ENCODE measurements at regions not wholly inside any gene's neighbourhood (a gene's known extent, or its start where the extent isn't known, plus 50 kb on each side); places are given as distances from the start of the nearest gene placed in this dataset.

- WGBS (ENCODE audit: insufficient coverage, insufficient read length) = no CpG with 5 or more reads among the region's 2 CpGs
- H3K9me3 ChIP-seq (ENCODE audit: control insufficient read depth, insufficient read depth, low read length) = peaks cover 2% of the 10 kb centered on the region
- H3K27me3 ChIP-seq (ENCODE audit: control insufficient read depth, insufficient read depth, low read length) = no peaks in the 10 kb centered on the region
- no peak overlapping the region for H3K27ac ChIP-seq (ENCODE audit: low read length)
- no peak for DNase-seq (ENCODE audit: low read depth, low spot score)
- H3K4me1 ChIP-seq (ENCODE audit: control insufficient read depth, insufficient read depth, low read length) = 0 out of 2 replicates have a peak, but pooled peaks cover 2% of the 10 kb centered on the region
- no peaks in the 10 kb centered on the region for H3K36me3 ChIP-seq (ENCODE audit: control insufficient read depth, insufficient read depth, low read length)
- no peak overlapping the region for H3K4me3 ChIP-seq (ENCODE audit: low read length)
These were observed 409.1 kb downstream of the NPIPA7 start for GRCh38 chr16:16788004-16788403.

- Histone ChIP-seq H3K4me1 (ENCODE audit: control insufficient read depth, insufficient read depth, low read length) (0 out of 2 replicates have a peak, but pooled peaks cover 2% of the 10 kb centered on the region), H3K27me3 (ENCODE audit: control insufficient read depth, insufficient read depth, low read length) (no peaks in the 10 kb centered on the region), H3K27ac (ENCODE audit: low read length) (no peak overlapping the region), H3K36me3 (ENCODE audit: control insufficient read depth, insufficient read depth, low read length) (no peaks in the 10 kb centered on the region), H3K9me3 (ENCODE audit: control insufficient read depth, insufficient read depth, low read length) (peaks cover 2% of the 10 kb centered on the region), H3K4me3 (ENCODE audit: low read length) (no peak overlapping the region)
- no peak for DNase-seq (ENCODE audit: low read depth, low spot score)
These were observed 411.7 kb downstream of the NPIPA7 start for GRCh38 chr16:16790597-16790996.

DNA sequence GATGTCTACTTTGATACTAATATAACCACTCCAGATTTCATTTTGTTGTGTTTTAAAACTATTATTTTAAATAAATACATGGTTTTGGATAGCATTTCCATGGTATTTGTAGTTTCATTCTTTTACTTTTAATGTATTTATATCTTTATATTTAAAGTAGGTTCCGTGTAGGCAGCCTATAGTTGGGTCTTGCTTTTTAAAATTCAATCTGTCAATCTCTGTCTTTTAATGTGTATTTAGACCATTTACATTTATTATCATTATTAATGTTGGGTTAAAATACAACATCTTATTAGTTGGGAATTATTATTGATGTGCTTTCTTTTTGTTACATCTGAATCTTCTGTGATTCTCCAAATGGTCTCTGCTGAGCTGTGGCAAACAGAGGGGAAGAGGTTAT lies 412.1 kb downstream of the NPIPA7 start:
- no peaks in the 10 kb centered on the region for H3K27me3 ChIP-seq (ENCODE audit: control insufficient read depth, insufficient read depth, low read length)
- H3K4me3 ChIP-seq (ENCODE audit: low read length) = no peak overlapping the region
- no peak overlapping the region for H3K27ac ChIP-seq (ENCODE audit: low read length)
- no peak for DNase-seq (ENCODE audit: low read depth, low spot score)
- H3K9me3 ChIP-seq (ENCODE audit: control insufficient read depth, insufficient read depth, low read length) = peaks cover 2% of the 10 kb centered on the region
- no peaks in the 10 kb centered on the region for H3K36me3 ChIP-seq (ENCODE audit: control insufficient read depth, insufficient read depth, low read length)
- H3K4me1 ChIP-seq (ENCODE audit: control insufficient read depth, insufficient read depth, low read length) = 0 out of 2 replicates have a peak, but pooled peaks cover 2% of the 10 kb centered on the region
- no CpG with 5 or more reads among the region's 1 CpG for whole genome bisulfite sequencing (ENCODE audit: insufficient coverage, insufficient read length)

- H3K36me3 ChIP-seq (ENCODE audit: control insufficient read depth, insufficient read depth, low read length) = no peaks in the 10 kb centered on the region
- H3K9me3 ChIP-seq (ENCODE audit: control insufficient read depth, insufficient read depth, low read length) = no peaks in the 10 kb centered on the region
- no peaks in the 10 kb centered on the region for H3K4me1 ChIP-seq (ENCODE audit: control insufficient read depth, insufficient read depth, low read length)
- H3K4me3 ChIP-seq (ENCODE audit: low read length) = no peak overlapping the region
- H3K27ac ChIP-seq (ENCODE audit: low read length) = no peak overlapping the region
- no CpG with 5 or more reads among the region's 2 CpGs for WGBS (ENCODE audit: insufficient coverage, insufficient read length)
- no peak for DNase-seq (ENCODE audit: low read depth, low spot score)
- H3K27me3 ChIP-seq (ENCODE audit: control insufficient read depth, insufficient read depth, low read length) = no peaks in the 10 kb centered on the region
These were observed 418.3 kb downstream of the NPIPA7 start for GRCh38 chr16:16797239-16797638.

- no peak overlapping the region for H3K4me3 ChIP-seq (ENCODE audit: low read length)
- no peaks in the 10 kb centered on the region for H3K36me3 ChIP-seq (ENCODE audit: control insufficient read depth, insufficient read depth, low read length)
- no peak for DNase-seq (ENCODE audit: low read depth, low spot score)
- no peaks in the 10 kb centered on the region for H3K9me3 ChIP-seq (ENCODE audit: control insufficient read depth, insufficient read depth, low read length)
- no peaks in the 10 kb centered on the region for H3K27me3 ChIP-seq (ENCODE audit: control insufficient read depth, insufficient read depth, low read length)
- no peaks in the 10 kb centered on the region for H3K4me1 ChIP-seq (ENCODE audit: control insufficient read depth, insufficient read depth, low read length)
- H3K27ac ChIP-seq (ENCODE audit: low read length) = no peak overlapping the region
These were observed 419.6 kb downstream of the NPIPA7 start for GRCh38 chr16:16798504-16798903.

DNA sequence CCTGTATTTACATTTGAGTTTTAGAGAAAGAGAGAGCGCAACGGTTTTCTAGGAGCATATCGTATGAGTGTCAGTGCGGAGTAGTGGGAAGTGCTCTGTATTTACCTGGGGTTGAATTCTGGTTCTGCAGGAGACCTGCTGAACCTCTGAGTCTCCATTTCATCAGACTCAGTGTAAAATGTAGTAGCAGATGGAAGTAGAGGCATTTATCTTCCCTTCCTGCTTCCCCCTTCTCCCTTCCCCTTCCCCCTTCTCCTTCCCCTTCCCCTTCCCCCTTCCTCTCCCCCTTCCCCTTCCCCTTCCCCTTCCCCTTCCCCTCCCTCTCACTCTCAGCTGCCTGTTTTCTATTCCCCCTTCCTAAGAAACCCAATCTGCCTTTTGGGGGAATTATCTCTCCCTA lies 426.9 kb downstream of the NPIPA7 start:
- Histone ChIP-seq H3K27me3 (ENCODE audit: control insufficient read depth, insufficient read depth, low read length) (no peaks in the 10 kb centered on the region), H3K4me1 (ENCODE audit: control insufficient read depth, insufficient read depth, low read length) (no peaks in the 10 kb centered on the region), H3K9me3 (ENCODE audit: control insufficient read depth, insufficient read depth, low read length) (no peaks in the 10 kb centered on the region), H3K27ac (ENCODE audit: low read length) (no peak overlapping the region), H3K36me3 (ENCODE audit: control insufficient read depth, insufficient read depth, low read length) (no peaks in the 10 kb centered on the region), H3K4me3 (ENCODE audit: low read length) (no peak overlapping the region)
- no peak for DNase-seq (ENCODE audit: low read depth, low spot score)
- no CpG with 5 or more reads among the region's 4 CpGs for whole genome bisulfite sequencing (ENCODE audit: insufficient coverage, insufficient read length)

- no peaks in the 10 kb centered on the region for H3K4me1 ChIP-seq (ENCODE audit: control insufficient read depth, insufficient read depth, low read length)
- no peaks in the 10 kb centered on the region for H3K27me3 ChIP-seq (ENCODE audit: control insufficient read depth, insufficient read depth, low read length)
- H3K36me3 ChIP-seq (ENCODE audit: control insufficient read depth, insufficient read depth, low read length) = no peaks in the 10 kb centered on the region
- no peaks in the 10 kb centered on the region for H3K9me3 ChIP-seq (ENCODE audit: control insufficient read depth, insufficient read depth, low read length)
- H3K4me3 ChIP-seq (ENCODE audit: low read length) = no peak overlapping the region
- no peak for DNase-seq (ENCODE audit: low read depth, low spot score)
- H3K27ac ChIP-seq (ENCODE audit: low read length) = no peak overlapping the region
- no CpG with 5 or more reads among the region's 2 CpGs for WGBS (ENCODE audit: insufficient coverage, insufficient read length)
These were observed 436.7 kb downstream of the NPIPA7 start for GRCh38 chr16:16815641-16816040.

DNA sequence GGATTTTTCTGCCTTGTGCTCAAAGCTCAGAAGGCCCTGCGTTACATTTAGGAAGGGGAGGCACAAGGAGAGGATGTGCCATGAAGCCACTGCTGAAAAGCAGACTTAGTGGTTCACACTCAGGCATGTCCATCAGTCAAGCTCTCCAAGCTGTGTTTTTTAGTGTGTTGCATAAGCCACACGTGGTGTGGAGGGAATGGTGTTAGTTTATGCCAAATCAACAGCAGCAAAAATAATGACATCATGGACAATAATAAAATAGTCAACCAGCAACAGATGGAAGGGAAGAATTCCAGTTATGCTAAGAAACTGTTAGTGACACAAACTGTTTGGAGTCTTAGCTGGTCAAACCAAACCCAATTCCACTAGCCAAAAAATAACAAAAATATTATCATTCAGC lies 438.3 kb downstream of the NPIPA7 start:
- no CpG with 5 or more reads among the region's 2 CpGs for WGBS (ENCODE audit: insufficient coverage, insufficient read length)
- Histone ChIP-seq H3K9me3 (ENCODE audit: control insufficient read depth, insufficient read depth, low read length) (no peaks in the 10 kb centered on the region), H3K27me3 (ENCODE audit: control insufficient read depth, insufficient read depth, low read length) (no peaks in the 10 kb centered on the region), H3K4me1 (ENCODE audit: control insufficient read depth, insufficient read depth, low read length) (no peaks in the 10 kb centered on the region), H3K27ac (ENCODE audit: low read length) (no peak overlapping the region), H3K36me3 (ENCODE audit: control insufficient read depth, insufficient read depth, low read length) (no peaks in the 10 kb centered on the region), H3K4me3 (ENCODE audit: low read length) (no peak overlapping the region)
- no peak for DNase-seq (ENCODE audit: low read depth, low spot score)

- no peak for DNase-seq (ENCODE audit: low read depth, low spot score)
These were observed 442.3 kb downstream of the NPIPA7 start for GRCh38 chr16:16821261-16821660.

DNA sequence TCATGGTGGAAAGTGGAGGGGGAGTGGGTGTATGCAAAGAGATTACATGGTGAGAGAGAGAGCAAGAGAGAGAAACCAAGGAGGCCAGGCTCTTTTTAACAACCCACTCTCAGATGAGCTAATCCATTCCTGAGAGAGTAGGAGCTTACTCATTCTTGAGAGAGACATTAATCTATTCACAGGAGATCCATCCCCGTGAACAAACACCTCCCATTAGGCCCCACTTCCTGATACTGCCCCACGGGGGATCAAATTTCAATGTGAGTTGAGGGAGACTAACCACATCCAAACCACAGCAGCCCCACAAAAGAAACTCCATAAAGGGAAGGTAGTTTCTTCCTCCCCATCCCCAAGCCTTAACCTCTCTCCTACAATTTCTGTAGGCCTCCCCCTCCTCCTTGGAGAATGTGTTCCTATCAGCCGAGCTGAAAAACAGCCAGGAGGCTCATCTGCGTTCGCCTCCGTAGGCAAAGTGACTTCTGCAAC lies 450.0 kb downstream of the NPIPA7 start:
- Histone ChIP-seq H3K27me3 (ENCODE audit: control insufficient read depth, insufficient read depth, low read length) (no peaks in the 10 kb centered on the region), H3K9me3 (ENCODE audit: control insufficient read depth, insufficient read depth, low read length) (no peaks in the 10 kb centered on the region), H3K27ac (ENCODE audit: low read length) (no peak overlapping the region), H3K4me1 (ENCODE audit: control insufficient read depth, insufficient read depth, low read length) (no peaks in the 10 kb centered on the region), H3K36me3 (ENCODE audit: control insufficient read depth, insufficient read depth, low read length) (no peaks in the 10 kb centered on the region), H3K4me3 (ENCODE audit: low read length) (no peak overlapping the region)
- WGBS (ENCODE audit: insufficient coverage, insufficient read length) = no CpG with 5 or more reads among the region's 6 CpGs
- DNase-seq (ENCODE audit: low read depth, low spot score) = no peak

More at GRCh38 chr16:16821261-16821660, 442.3 kb downstream of the NPIPA7 start:
- Histone ChIP-seq H3K4me1 (ENCODE audit: control insufficient read depth, insufficient read depth, low read length) (no peaks in the 10 kb centered on the region), H3K9me3 (ENCODE audit: control insufficient read depth, insufficient read depth, low read length) (no peaks in the 10 kb centered on the region), H3K4me3 (ENCODE audit: low read length) (no peak overlapping the region), H3K27me3 (ENCODE audit: control insufficient read depth, insufficient read depth, low read length) (no peaks in the 10 kb centered on the region), H3K27ac (ENCODE audit: low read length) (no peak overlapping the region), H3K36me3 (ENCODE audit: control insufficient read depth, insufficient read depth, low read length) (no peaks in the 10 kb centered on the region)

GRCh38 chr16:16830401-16830800 lies 451.5 kb downstream of the NPIPA7 start:
- Histone ChIP-seq H3K4me3 (ENCODE audit: low read length) (no peak overlapping the region), H3K27me3 (ENCODE audit: control insufficient read depth, insufficient read depth, low read length) (no peaks in the 10 kb centered on the region), H3K4me1 (ENCODE audit: control insufficient read depth, insufficient read depth, low read length) (no peaks in the 10 kb centered on the region), H3K27ac (ENCODE audit: low read length) (no peak overlapping the region), H3K9me3 (ENCODE audit: control insufficient read depth, insufficient read depth, low read length) (no peaks in the 10 kb centered on the region), H3K36me3 (ENCODE audit: control insufficient read depth, insufficient read depth, low read length) (no peaks in the 10 kb centered on the region)
- DNase-seq (ENCODE audit: low read depth, low spot score) = no peak
- WGBS (ENCODE audit: insufficient coverage, insufficient read length) = no CpG with 5 or more reads among the region's 1 CpG

Data from iPS DF 6.9 (cell line).